ENCODE measurements at regions not wholly inside any gene's neighbourhood (a gene's known extent, or its start where the extent isn't known, plus 50 kb on each side); places are given as distances from the start of the nearest gene placed in this dataset.

DNA sequence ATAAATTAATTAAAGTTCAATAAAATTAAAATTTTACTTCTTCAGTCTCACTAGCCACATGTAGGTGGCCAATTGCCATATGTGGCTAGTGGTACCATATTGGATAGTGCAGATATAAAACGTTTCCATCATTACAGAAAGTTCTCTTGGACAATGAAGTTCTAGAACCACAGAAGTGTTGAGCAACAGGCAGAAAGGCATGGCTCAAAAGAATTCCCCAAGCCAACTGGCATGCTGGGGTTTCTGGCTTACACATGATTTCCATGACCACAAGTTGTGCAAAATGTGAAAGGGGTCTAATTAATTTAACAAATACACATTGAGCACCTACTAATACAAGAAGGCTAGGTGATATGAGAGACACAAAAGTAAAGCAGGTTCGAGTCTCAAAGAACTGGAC is 72.2 kb upstream of the CDC42BPA start:
- Histone ChIP-seq H3K9me3 (ENCODE audit: insufficient read depth, low read length, severe bottlenecking) (no peaks in the 10 kb centered on the region), H2AFZ (ENCODE audit: low read depth, low read length) (no peak overlapping the region), H4K20me1 (ENCODE audit: insufficient read depth, low read length) (no peaks in the 10 kb centered on the region), H3K36me3 (ENCODE audit: insufficient read depth, low read length) (no peaks in the 10 kb centered on the region), H3K4me1 (ENCODE audit: insufficient read depth, low read length) (no peaks in the 10 kb centered on the region), H3K9ac (ENCODE audit: low read depth, low read length) (no peak overlapping the region), H3K79me2 (ENCODE audit: insufficient read depth, low read length) (no peaks in the 10 kb centered on the region), H3K4me2 (ENCODE audit: insufficient read depth, low read length) (no peak overlapping the region), H3K27me3 (ENCODE audit: insufficient read depth, low read length, poor library complexity) (no peaks in the 10 kb centered on the region), H3K4me3 (ENCODE audit: low read depth in 1 of 2, low read length in 2 of 2) (no peak overlapping the region), H3K27ac (ENCODE audit: low read length) (no peak overlapping the region)
- TF ChIP-seq, protein P1, sequence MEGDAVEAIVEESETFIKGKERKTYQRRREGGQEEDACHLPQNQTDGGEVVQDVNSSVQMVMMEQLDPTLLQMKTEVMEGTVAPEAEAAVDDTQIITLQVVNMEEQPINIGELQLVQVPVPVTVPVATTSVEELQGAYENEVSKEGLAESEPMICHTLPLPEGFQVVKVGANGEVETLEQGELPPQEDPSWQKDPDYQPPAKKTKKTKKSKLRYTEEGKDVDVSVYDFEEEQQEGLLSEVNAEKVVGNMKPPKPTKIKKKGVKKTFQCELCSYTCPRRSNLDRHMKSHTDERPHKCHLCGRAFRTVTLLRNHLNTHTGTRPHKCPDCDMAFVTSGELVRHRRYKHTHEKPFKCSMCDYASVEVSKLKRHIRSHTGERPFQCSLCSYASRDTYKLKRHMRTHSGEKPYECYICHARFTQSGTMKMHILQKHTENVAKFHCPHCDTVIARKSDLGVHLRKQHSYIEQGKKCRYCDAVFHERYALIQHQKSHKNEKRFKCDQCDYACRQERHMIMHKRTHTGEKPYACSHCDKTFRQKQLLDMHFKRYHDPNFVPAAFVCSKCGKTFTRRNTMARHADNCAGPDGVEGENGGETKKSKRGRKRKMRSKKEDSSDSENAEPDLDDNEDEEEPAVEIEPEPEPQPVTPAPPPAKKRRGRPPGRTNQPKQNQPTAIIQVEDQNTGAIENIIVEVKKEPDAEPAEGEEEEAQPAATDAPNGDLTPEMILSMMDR (IDR thresholded peaks at IDR 0.05; ENCODE audit: borderline replicate concordance, extremely low read depth, low read length, poor library complexity, severe bottlenecking): no peak
- no peak for TF ChIP-seq EZH2 (IDR thresholded peaks at IDR 0.05; ENCODE audit: borderline replicate concordance, low read depth, low read length, severe bottlenecking)
- DNase-seq (no peak), ATAC-seq (ENCODE audit: insufficient read depth, low read depth) (no peak)

DNA sequence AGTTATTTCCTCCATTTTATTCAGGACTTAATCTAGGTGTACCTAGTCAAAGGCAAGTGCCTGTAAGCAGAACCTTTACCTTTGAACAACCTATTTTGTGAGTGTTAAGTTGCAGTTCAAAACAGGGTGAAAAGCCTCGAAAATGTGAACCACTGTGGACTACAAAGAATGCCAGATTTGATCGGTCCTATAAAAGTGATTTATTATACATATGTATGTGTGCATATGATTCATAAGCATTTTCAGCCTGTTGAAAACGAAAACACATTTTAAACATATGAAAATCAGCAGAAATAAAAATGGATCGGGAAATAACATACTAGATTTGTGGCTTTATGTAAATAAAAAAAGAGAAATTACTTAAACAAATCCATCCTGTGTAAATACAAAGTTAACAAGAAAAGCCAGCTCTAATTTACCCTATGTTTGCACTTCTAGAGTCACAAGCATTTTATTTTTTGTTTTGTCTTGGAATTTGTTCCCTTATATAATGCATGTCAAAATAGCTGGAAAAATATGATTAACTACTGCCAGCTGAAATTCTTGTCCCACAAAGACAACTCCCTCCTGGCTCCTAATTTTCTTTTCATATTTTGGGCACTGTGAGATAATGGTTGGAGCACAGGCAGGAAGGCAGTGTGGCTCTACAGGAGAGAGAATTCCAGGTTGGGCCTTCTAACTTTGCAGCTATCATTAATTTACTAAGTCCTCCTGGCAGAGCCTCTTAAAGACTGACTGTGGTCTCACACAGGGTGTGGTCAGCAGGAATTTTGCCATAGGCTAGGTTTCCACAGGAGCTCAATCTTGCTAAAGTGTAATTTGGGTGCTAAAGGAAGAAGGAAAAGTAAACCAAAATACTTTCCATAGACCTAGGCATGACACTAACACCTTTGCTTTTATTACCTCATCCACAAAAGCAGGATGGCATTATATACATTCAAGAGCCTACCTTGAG is 70.2 kb upstream of the CDC42BPA start:
- no peaks in the 10 kb centered on the region for H3K36me3 ChIP-seq (ENCODE audit: insufficient read depth, low read length)
- H3K27me3 ChIP-seq (ENCODE audit: insufficient read depth, low read length, poor library complexity): no peaks in the 10 kb centered on the region
- ATAC-seq (ENCODE audit: insufficient read depth, low read depth) (no peak), DNase-seq (no peak)
- H3K9me3 ChIP-seq (ENCODE audit: insufficient read depth, low read length, severe bottlenecking): no peaks in the 10 kb centered on the region
- H2AFZ ChIP-seq (ENCODE audit: low read depth, low read length): no peak overlapping the region
- no peaks in the 10 kb centered on the region for H3K79me2 ChIP-seq (ENCODE audit: insufficient read depth, low read length)
- no peaks in the 10 kb centered on the region for H3K4me1 ChIP-seq (ENCODE audit: insufficient read depth, low read length)
- no peak overlapping the region for H3K4me3 ChIP-seq (ENCODE audit: low read depth in 1 of 2, low read length in 2 of 2)
- TF ChIP-seq, protein P1 (IDR thresholded peaks at IDR 0.05; ENCODE audit: borderline replicate concordance, extremely low read depth, low read length, poor library complexity, severe bottlenecking): no peak
- no peak for TF ChIP-seq EZH2 (IDR thresholded peaks at IDR 0.05; ENCODE audit: borderline replicate concordance, low read depth, low read length, severe bottlenecking)
- no peaks in the 10 kb centered on the region for H4K20me1 ChIP-seq (ENCODE audit: insufficient read depth, low read length)
- H3K27ac ChIP-seq (ENCODE audit: low read length): no peak overlapping the region
- H3K9ac ChIP-seq (ENCODE audit: low read depth, low read length): no peak overlapping the region
- H3K4me2 ChIP-seq (ENCODE audit: insufficient read depth, low read length): no peak overlapping the region

DNA sequence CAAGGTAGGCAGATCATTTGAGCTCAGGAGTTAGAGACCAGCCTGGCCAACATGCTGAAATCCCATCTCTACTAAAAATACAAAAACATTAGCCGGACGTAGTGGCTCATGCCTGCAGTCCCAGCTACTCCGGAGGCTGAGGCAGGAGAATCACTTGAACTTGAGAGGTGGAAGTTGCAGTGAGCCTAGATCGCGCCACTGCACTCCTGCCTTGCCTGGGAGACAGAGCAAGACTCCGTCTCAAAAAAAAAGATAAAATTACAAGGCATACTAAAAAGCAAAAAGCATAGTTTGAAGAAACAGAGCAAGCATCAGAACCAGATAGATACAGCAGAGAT is 61.2 kb upstream of the CDC42BPA start:
- Histone ChIP-seq H3K27ac (ENCODE audit: low read length) (no peak overlapping the region), H3K27me3 (ENCODE audit: insufficient read depth, low read length, poor library complexity) (peaks cover 6% of the 10 kb centered on the region), H3K4me2 (ENCODE audit: insufficient read depth, low read length) (no peak overlapping the region), H3K9me3 (ENCODE audit: insufficient read depth, low read length, severe bottlenecking) (no peaks in the 10 kb centered on the region), H3K4me3 (ENCODE audit: low read depth in 1 of 2, low read length in 2 of 2) (no peak overlapping the region), H3K9ac (ENCODE audit: low read depth, low read length) (no peak overlapping the region), H3K36me3 (ENCODE audit: insufficient read depth, low read length) (no peaks in the 10 kb centered on the region), H3K79me2 (ENCODE audit: insufficient read depth, low read length) (no peaks in the 10 kb centered on the region), H3K4me1 (ENCODE audit: insufficient read depth, low read length) (no peaks in the 10 kb centered on the region), H4K20me1 (ENCODE audit: insufficient read depth, low read length) (no peaks in the 10 kb centered on the region), H2AFZ (ENCODE audit: low read depth, low read length) (no peak overlapping the region)
- TF ChIP-seq, protein P1 (IDR thresholded peaks at IDR 0.05; ENCODE audit: borderline replicate concordance, extremely low read depth, low read length, poor library complexity, severe bottlenecking): no peak
- TF ChIP-seq EZH2 (IDR thresholded peaks at IDR 0.05; ENCODE audit: borderline replicate concordance, low read depth, low read length, severe bottlenecking): no peak
- DNase-seq (no peak), ATAC-seq (ENCODE audit: insufficient read depth, low read depth) (no peak)

All from DND-41 (cell line).